ENCODE measurements at regions not wholly inside any gene's neighbourhood (a gene's known extent, or its start where the extent isn't known, plus 50 kb on each side); places are given as distances from the start of the nearest gene placed in this dataset.
"Not testable (repeated sequence)": the region's sequence is repeated elsewhere in the genome, so short reads cannot be mapped to it uniquely, and the experiment has no call there.

DNA sequence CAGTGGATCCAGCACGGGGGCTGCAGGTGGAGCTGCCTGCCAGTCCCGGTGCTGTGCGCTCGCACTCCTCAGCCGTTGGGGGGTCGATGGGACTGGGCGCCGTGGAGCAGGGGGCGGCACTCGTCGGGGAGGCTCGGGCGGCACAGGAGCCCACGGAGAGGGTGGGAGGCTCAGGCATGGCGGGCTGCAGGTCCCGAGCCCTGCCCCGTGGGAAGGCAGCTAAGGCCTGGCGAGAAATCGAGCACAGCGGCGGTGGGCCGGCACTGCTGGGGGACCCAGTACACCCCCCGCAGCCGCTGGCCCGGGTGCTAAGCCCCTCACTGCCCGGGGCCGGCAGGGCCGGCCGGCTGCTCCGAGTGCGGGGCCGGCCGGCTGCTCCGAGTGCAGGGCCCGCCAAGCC, 52.3 kb upstream of the MARK1 start:
- not testable (repeated sequence) for H3K9me3 ChIP-seq; H3K27me3 ChIP-seq; H3K36me3 ChIP-seq; DNase-seq; H3K4me3 ChIP-seq (ENCODE audit: low read depth, low read length); H3K4me1 ChIP-seq

- not testable (repeated sequence) for H3K36me3 ChIP-seq; DNase-seq; H3K9me3 ChIP-seq; H3K4me1 ChIP-seq; H3K27me3 ChIP-seq; H3K4me3 ChIP-seq (ENCODE audit: low read depth, low read length)
These were observed 52.8 kb upstream of the MARK1 start for GRCh38 chr1:220475141-220475540.

DNA sequence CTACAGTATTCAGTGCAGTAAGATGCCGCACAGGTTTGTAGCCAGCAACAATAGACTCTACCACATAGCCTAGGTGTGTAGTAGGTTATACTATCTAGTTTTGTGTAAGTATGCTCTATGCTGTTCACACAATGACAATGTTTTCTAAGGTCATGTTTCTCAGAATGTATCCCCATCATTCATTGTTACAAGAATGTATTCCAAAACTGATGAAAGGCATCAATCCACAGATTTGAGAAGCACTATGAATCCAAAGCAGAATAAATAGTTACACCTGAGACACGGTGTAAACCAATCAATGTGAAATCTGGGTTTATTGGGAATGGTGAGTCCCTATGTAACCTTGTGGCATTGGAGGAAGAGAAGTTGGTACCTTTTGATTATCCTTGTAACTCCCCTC, 54.5 kb upstream of the MARK1 start:
- Histone ChIP-seq H3K36me3 (no peaks in the 10 kb centered on the region), H3K4me1 (no peaks in the 10 kb centered on the region), H3K27me3 (no peaks in the 10 kb centered on the region), H3K4me3 (ENCODE audit: low read depth, low read length) (no peak overlapping the region), H3K9me3 (no peaks in the 10 kb centered on the region)
- DNase-seq, result no peak
- TF ChIP-seq CTCF (IDR thresholded peaks at IDR 0.05; ENCODE audit: low read depth, low read length), result no peak

- TF ChIP-seq CTCF (IDR thresholded peaks at IDR 0.05; ENCODE audit: low read depth, low read length), result no peak
- peak; percentile 58 for DNase-seq
These were observed 65.2 kb upstream of the MARK1 start for GRCh38 chr1:220462752-220463151.

DNA sequence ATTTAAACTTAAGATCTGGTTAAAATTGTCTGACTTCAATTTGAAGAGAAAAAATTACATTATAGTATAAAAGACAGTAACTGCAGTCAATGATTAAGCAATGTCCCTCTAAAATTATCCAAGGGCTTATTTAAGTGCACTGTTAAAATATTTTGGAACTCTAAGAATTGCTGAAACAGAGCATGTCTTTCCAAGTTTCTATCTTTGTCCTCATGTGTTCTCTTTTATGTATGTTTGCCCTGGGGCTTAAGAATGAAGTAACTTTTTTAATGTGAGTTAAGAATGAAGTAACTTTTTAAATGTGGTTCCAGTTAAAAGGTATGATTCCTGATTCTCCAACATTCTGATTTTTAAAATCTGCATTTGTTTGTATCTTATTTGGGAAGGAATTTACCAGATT, 69.0 kb upstream of the MARK1 start:
- H3K4me3 ChIP-seq (ENCODE audit: low read depth, low read length), result no peak overlapping the region
- DNase-seq, result no peak

More at GRCh38 chr1:220462752-220463151, 65.2 kb upstream of the MARK1 start:
- no peaks in the 10 kb centered on the region for H3K9me3 ChIP-seq
- H3K27me3 ChIP-seq, result no peaks in the 10 kb centered on the region
- H3K4me3 ChIP-seq (ENCODE audit: low read depth, low read length), result no peak overlapping the region
- H3K4me1 ChIP-seq, result no peaks in the 10 kb centered on the region
- no peaks in the 10 kb centered on the region for H3K36me3 ChIP-seq

DNA sequence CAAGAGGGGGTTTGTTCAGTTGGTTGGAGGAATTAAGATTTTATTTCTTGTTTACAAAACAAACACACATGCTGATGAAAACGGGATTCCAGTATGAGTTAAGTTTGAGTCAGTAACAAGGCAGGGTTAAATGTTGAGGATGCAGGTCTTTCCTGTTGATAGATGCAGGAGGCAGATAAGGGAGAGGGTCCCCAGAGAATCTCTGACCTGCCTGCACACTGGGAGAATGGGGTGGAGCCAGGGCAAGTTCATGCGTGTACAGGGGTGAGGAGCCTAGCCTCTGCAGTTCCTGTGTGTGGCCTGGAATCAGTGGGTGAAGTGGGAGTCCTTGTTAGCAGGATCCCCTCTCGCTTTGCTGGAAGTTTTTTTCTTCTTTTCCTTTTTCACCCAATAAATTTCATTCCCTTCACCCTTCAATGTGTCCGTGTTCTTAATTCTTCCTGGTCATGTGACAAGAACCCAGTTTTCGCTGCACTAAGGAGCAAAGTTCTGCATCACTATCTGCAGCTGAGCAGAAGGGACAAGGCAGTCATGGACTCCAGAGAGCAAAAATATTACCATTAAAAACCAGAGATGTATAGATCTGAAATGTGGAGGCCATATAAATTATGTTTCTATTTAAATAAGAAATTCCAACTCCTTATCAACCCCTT, 69.9 kb upstream of the MARK1 start:
- H3K4me3 ChIP-seq (ENCODE audit: low read depth, low read length), result no peak overlapping the region
- no peaks in the 10 kb centered on the region for H3K27me3 ChIP-seq
- no peaks in the 10 kb centered on the region for H3K36me3 ChIP-seq
- TF ChIP-seq CTCF (IDR thresholded peaks at IDR 0.05; ENCODE audit: low read depth, low read length), result no peak
- H3K4me1 ChIP-seq, result no peaks in the 10 kb centered on the region
- DNase-seq, result peak; percentile 8
- H3K9me3 ChIP-seq, result no peaks in the 10 kb centered on the region

More for the DNA sequence above, 69.0 kb upstream of the MARK1 start:
- TF ChIP-seq CTCF (IDR thresholded peaks at IDR 0.05; ENCODE audit: low read depth, low read length), result no peak
- Histone ChIP-seq H3K27me3 (no peaks in the 10 kb centered on the region), H3K36me3 (no peaks in the 10 kb centered on the region), H3K4me1 (no peaks in the 10 kb centered on the region), H3K9me3 (no peaks in the 10 kb centered on the region)

- Histone ChIP-seq H3K27me3 (no peaks in the 10 kb centered on the region), H3K4me1 (no peaks in the 10 kb centered on the region), H3K9me3 (no peaks in the 10 kb centered on the region), H3K36me3 (no peaks in the 10 kb centered on the region), H3K4me3 (ENCODE audit: low read depth, low read length) (no peak overlapping the region)
- no peak for TF ChIP-seq CTCF (IDR thresholded peaks at IDR 0.05; ENCODE audit: low read depth, low read length)
- DNase-seq, result no peak
These were observed 72.4 kb upstream of the MARK1 start for GRCh38 chr1:220455559-220455958.

Measured in BE2C (cell line).